GM23338 (cell line): ENCODE measurements at regions not wholly inside any gene's neighbourhood (a gene's known extent, or its start where the extent isn't known, plus 50 kb on each side); places are given as distances from the start of the nearest gene placed in this dataset.

Experiments
- CREB1 ChIP-seq: fragments of 250-450 bp; sonication (Bioruptor Pico); IDR thresholded peaks from 2 replicates; pipeline ENCODE4 v1.5.0; 2020; ENCODE audit warnings: low read depth, mild to moderate bottlenecking, moderate library complexity
- EZH2 ChIP-seq: fragments of 200-600 bp; sonication (generic); IDR thresholded peaks from one replicate; pipeline ENCODE4 v1.8.0; 2017; ENCODE audit warnings: antibody characterized with exemption, mild to moderate bottlenecking, low read depth; ENCODE audit not compliant: unreplicated experiment
- EZH2phosphoT487 ChIP-seq: fragments of 200-600 bp; sonication (generic); IDR thresholded peaks from one replicate; pipeline ENCODE4 v1.8.1; 2018; ENCODE audit warnings: antibody characterized with exemption; ENCODE audit not compliant: unreplicated experiment
- JUNB ChIP-seq: IDR thresholded peaks from one replicate; pipeline ENCODE4 v1.6.1; 2016; ENCODE audit warnings: antibody characterized with exemption; ENCODE audit not compliant: unreplicated experiment
- NANOG ChIP-seq: IDR thresholded peaks from 2 replicates; pipeline ENCODE4 v1.6.1; 2016; ENCODE audit warnings: antibody characterized with exemption, borderline replicate concordance
- POLR2AphosphoS5 ChIP-seq: IDR thresholded peaks from 2 replicates; pipeline ENCODE4 v1.6.1; 2016; ENCODE audit warnings: antibody characterized with exemption, low read depth
- ZNF331 ChIP-seq: fragments of 250-450 bp; sonication (Bioruptor Pico); IDR thresholded peaks from 2 replicates; pipeline ENCODE4 v1.5.0; 2020; ENCODE audit warnings: low read depth, mild to moderate bottlenecking, moderate library complexity
- TF ChIP-seq, protein P1 (sequence below): IDR thresholded peaks from one replicate; pipeline ENCODE4 v1.6.1; 2018; ENCODE audit warnings: antibody characterized with exemption; ENCODE audit not compliant: unreplicated experiment
- TF ChIP-seq, protein P2 (sequence below), 2 experiments: fragments of 200-600 bp in 1 of 2; sonication (generic) in 1 of 2; conservative IDR thresholded peaks; 2 replicates each; pipeline versions ENCODE4 v1.5.1 to v1.6.1; 2016 to 2017; ENCODE audit warnings: antibody characterized with exemption in 2 of 2, low read depth in 2 of 2, mild to moderate bottlenecking in 2 of 2, moderate library complexity in 1 of 2
- TF ChIP-seq, protein P3 (sequence below): IDR thresholded peaks from 2 replicates; pipeline ENCODE4 v1.6.1; 2016; ENCODE audit warnings: antibody characterized with exemption
- TF ChIP-seq, protein P4 (sequence below): fragments of 250-450 bp; sonication (Bioruptor Pico); IDR thresholded peaks from 2 replicates; pipeline ENCODE4 v1.5.0; 2020; ENCODE audit warnings: mild to moderate bottlenecking, moderate library complexity

DNA sequence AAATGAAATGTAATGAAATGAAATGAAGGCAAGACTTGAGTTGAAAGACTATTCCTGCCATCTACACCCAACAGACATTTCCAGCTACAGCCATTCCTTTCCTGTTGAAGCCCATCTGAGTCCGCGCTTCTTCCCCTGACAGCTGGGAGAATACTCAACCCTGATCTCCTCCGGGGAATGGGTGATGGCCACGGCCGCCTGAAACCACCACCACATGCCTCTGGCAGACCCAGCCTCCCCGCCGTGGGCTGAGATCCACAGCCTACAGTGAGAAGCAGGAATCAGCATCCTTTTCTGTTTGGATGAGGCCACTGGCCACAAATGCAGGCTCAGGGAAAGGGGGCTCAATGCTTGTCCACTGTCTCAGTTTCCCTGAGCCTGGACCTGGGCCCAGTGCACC is 130.3 kb downstream of the NCOR2 start:
- TF ChIP-seq, protein P1, sequence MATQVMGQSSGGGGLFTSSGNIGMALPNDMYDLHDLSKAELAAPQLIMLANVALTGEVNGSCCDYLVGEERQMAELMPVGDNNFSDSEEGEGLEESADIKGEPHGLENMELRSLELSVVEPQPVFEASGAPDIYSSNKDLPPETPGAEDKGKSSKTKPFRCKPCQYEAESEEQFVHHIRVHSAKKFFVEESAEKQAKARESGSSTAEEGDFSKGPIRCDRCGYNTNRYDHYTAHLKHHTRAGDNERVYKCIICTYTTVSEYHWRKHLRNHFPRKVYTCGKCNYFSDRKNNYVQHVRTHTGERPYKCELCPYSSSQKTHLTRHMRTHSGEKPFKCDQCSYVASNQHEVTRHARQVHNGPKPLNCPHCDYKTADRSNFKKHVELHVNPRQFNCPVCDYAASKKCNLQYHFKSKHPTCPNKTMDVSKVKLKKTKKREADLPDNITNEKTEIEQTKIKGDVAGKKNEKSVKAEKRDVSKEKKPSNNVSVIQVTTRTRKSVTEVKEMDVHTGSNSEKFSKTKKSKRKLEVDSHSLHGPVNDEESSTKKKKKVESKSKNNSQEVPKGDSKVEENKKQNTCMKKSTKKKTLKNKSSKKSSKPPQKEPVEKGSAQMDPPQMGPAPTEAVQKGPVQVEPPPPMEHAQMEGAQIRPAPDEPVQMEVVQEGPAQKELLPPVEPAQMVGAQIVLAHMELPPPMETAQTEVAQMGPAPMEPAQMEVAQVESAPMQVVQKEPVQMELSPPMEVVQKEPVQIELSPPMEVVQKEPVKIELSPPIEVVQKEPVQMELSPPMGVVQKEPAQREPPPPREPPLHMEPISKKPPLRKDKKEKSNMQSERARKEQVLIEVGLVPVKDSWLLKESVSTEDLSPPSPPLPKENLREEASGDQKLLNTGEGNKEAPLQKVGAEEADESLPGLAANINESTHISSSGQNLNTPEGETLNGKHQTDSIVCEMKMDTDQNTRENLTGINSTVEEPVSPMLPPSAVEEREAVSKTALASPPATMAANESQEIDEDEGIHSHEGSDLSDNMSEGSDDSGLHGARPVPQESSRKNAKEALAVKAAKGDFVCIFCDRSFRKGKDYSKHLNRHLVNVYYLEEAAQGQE, result no peak
- TF ChIP-seq POLR2AphosphoS5 (no peak), EZH2 (no peak), NANOG (no peak), EZH2phosphoT487 (no peak), JUNB (no peak), ZNF331 (CRISPR knock-in tag) (no peak), CREB1 (no peak)
- TF ChIP-seq, protein P2, sequence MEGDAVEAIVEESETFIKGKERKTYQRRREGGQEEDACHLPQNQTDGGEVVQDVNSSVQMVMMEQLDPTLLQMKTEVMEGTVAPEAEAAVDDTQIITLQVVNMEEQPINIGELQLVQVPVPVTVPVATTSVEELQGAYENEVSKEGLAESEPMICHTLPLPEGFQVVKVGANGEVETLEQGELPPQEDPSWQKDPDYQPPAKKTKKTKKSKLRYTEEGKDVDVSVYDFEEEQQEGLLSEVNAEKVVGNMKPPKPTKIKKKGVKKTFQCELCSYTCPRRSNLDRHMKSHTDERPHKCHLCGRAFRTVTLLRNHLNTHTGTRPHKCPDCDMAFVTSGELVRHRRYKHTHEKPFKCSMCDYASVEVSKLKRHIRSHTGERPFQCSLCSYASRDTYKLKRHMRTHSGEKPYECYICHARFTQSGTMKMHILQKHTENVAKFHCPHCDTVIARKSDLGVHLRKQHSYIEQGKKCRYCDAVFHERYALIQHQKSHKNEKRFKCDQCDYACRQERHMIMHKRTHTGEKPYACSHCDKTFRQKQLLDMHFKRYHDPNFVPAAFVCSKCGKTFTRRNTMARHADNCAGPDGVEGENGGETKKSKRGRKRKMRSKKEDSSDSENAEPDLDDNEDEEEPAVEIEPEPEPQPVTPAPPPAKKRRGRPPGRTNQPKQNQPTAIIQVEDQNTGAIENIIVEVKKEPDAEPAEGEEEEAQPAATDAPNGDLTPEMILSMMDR (conservative IDR thresholded peaks at IDR 0.05; ENCODE audit: low read depth in 2 of 2), result no peak
- TF ChIP-seq, protein P3, sequence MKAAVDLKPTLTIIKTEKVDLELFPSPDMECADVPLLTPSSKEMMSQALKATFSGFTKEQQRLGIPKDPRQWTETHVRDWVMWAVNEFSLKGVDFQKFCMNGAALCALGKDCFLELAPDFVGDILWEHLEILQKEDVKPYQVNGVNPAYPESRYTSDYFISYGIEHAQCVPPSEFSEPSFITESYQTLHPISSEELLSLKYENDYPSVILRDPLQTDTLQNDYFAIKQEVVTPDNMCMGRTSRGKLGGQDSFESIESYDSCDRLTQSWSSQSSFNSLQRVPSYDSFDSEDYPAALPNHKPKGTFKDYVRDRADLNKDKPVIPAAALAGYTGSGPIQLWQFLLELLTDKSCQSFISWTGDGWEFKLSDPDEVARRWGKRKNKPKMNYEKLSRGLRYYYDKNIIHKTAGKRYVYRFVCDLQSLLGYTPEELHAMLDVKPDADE, result no peak
- TF ChIP-seq, protein P4, sequence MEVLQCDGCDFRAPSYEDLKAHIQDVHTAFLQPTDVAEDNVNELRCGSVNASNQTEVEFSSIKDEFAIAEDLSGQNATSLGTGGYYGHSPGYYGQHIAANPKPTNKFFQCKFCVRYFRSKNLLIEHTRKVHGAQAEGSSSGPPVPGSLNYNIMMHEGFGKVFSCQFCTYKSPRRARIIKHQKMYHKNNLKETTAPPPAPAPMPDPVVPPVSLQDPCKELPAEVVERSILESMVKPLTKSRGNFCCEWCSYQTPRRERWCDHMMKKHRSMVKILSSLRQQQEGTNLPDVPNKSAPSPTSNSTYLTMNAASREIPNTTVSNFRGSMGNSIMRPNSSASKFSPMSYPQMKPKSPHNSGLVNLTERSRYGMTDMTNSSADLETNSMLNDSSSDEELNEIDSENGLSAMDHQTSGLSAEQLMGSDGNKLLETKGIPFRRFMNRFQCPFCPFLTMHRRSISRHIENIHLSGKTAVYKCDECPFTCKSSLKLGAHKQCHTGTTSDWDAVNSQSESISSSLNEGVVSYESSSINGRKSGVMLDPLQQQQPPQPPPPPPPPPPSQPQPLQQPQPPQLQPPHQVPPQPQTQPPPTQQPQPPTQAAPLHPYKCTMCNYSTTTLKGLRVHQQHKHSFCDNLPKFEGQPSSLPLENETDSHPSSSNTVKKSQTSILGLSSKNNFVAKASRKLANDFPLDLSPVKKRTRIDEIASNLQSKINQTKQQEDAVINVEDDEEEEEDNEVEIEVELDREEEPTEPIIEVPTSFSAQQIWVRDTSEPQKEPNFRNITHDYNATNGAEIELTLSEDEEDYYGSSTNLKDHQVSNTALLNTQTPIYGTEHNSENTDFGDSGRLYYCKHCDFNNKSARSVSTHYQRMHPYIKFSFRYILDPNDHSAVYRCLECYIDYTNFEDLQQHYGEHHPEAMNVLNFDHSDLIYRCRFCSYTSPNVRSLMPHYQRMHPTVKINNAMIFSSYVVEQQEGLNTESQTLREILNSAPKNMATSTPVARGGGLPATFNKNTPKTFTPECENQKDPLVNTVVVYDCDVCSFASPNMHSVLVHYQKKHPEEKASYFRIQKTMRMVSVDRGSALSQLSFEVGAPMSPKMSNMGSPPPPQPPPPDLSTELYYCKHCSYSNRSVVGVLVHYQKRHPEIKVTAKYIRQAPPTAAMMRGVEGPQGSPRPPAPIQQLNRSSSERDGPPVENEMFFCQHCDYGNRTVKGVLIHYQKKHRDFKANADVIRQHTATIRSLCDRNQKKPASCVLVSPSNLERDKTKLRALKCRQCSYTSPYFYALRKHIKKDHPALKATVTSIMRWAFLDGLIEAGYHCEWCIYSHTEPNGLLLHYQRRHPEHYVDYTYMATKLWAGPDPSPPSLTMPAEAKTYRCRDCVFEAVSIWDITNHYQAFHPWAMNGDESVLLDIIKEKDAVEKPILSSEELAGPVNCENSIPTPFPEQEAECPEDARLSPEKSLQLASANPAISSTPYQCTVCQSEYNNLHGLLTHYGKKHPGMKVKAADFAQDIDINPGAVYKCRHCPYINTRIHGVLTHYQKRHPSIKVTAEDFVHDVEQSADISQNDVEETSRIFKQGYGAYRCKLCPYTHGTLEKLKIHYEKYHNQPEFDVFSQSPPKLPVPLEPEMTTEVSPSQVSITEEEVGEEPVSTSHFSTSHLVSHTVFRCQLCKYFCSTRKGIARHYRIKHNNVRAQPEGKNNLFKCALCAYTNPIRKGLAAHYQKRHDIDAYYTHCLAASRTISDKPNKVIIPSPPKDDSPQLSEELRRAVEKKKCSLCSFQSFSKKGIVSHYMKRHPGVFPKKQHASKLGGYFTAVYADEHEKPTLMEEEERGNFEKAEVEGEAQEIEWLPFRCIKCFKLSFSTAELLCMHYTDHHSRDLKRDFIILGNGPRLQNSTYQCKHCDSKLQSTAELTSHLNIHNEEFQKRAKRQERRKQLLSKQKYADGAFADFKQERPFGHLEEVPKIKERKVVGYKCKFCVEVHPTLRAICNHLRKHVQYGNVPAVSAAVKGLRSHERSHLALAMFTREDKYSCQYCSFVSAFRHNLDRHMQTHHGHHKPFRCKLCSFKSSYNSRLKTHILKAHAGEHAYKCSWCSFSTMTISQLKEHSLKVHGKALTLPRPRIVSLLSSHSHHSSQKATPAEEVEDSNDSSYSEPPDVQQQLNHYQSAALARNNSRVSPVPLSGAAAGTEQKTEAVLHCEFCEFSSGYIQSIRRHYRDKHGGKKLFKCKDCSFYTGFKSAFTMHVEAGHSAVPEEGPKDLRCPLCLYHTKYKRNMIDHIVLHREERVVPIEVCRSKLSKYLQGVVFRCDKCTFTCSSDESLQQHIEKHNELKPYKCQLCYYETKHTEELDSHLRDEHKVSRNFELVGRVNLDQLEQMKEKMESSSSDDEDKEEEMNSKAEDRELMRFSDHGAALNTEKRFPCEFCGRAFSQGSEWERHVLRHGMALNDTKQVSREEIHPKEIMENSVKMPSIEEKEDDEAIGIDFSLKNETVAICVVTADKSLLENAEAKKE (CRISPR knock-in tag), result no peak
